NB4 (cell line): ENCODE measurements at regions not wholly inside any gene's neighbourhood (a gene's known extent, or its start where the extent isn't known, plus 50 kb on each side); places are given as distances from the start of the nearest gene placed in this dataset.

Experiments
- DNase-seq: peaks from one replicate; pipeline ENCODE4 v3.0.0; 2010; ENCODE audit warnings: low read depth
- H3K4me3 ChIP-seq: one replicate; pipeline ENCODE4 v1.5.1; 2011; ENCODE audit warnings: mild to moderate bottlenecking, low read depth, low read length, moderate library complexity
- MYC ChIP-seq: IDR thresholded peaks from 2 replicates; pipeline ENCODE4 v1.6.1; 2011; ENCODE audit warnings: low read depth, low read length
- POLR2A ChIP-seq: IDR thresholded peaks from 2 replicates; pipeline ENCODE4 v1.6.1; 2011; ENCODE audit warnings: mild to moderate bottlenecking; ENCODE audit not compliant: insufficient read length; ENCODE audit errors: extremely low read depth
- TF ChIP-seq, protein P1 (sequence below): IDR thresholded peaks from 2 replicates; pipeline ENCODE4 v1.6.1; 2011; ENCODE audit warnings: low read depth, low read length
- TF ChIP-seq, protein P2 (sequence below): IDR thresholded peaks from one replicate; pipeline ENCODE4 v1.5.1; 2012; ENCODE audit warnings: low read depth, low read length

DNA sequence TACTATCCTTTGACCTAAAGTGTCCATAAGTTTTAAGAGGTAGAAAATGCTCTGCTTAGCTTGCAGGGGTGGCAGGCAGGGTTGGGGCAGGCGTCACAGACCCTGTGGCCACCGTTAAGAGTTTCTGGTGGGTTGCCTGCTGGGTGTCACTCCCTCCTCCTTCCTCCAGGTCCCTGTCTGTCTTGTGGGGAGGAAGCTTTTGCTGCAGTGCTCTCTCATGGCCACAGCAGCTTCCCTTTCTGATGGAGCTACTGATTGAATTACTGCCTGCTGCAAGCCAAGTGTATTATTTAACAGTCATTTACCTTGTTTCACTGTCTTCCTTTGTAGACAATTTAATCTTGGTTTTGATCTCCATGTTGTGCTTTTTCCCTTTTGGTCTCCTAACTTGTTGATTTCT lies 384.6 kb downstream of the IDS start:
- DNase-seq = peak; percentile 4
- no peak overlapping the region for H3K4me3 ChIP-seq
- TF ChIP-seq, protein P1, sequence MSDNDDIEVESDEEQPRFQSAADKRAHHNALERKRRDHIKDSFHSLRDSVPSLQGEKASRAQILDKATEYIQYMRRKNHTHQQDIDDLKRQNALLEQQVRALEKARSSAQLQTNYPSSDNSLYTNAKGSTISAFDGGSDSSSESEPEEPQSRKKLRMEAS = no peak

DNA sequence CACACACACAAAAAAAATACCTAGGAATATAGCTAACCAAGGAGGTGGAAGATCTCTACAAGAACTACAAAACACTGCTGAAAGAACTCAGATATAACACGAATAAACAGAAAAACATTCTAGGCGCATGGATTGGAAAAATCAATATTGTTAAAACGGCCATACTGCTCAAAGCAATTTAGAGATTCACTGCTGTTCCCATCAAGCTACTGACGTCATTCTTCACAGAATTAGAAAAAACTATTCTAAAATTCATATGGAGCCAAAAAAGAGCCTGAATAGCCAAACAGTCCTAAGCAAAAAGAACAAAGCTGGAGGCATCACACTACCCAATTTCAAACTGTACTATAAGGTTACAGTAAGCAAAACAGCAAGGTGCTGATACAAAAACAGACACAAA lies 390.2 kb downstream of the IDS start:
- TF ChIP-seq, protein P2, sequence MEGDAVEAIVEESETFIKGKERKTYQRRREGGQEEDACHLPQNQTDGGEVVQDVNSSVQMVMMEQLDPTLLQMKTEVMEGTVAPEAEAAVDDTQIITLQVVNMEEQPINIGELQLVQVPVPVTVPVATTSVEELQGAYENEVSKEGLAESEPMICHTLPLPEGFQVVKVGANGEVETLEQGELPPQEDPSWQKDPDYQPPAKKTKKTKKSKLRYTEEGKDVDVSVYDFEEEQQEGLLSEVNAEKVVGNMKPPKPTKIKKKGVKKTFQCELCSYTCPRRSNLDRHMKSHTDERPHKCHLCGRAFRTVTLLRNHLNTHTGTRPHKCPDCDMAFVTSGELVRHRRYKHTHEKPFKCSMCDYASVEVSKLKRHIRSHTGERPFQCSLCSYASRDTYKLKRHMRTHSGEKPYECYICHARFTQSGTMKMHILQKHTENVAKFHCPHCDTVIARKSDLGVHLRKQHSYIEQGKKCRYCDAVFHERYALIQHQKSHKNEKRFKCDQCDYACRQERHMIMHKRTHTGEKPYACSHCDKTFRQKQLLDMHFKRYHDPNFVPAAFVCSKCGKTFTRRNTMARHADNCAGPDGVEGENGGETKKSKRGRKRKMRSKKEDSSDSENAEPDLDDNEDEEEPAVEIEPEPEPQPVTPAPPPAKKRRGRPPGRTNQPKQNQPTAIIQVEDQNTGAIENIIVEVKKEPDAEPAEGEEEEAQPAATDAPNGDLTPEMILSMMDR = no peak
- TF ChIP-seq, protein P1 = no peak
- TF ChIP-seq MYC (no peak), POLR2A (no peak)
- no peak overlapping the region for H3K4me3 ChIP-seq
- DNase-seq = no peak

DNA sequence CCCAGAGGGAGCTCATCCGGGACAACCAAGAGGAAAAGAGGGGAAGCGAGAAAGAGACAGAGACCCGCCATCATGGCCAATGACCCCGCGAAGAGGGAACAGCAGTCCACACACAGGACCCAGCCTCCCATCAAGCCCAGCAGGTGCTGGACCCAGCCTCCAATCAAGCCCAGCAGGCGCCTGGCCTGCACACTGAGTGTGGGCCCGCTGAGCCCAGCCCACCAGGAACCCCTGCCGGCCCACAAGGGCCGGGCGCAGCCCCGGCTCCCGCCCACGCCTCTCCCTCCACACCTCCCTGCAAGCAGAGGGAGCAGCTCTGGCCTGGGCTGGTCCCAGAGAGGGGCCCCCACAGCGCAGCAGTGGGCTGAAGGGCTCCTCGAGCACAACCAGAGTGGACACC lies 391.1 kb downstream of the IDS start:
- H3K4me3 ChIP-seq = no peak overlapping the region
- DNase-seq = no peak
- TF ChIP-seq, protein P1 = no peak
- TF ChIP-seq MYC (no peak), POLR2A (no peak)
- TF ChIP-seq, protein P2 = no peak

DNA sequence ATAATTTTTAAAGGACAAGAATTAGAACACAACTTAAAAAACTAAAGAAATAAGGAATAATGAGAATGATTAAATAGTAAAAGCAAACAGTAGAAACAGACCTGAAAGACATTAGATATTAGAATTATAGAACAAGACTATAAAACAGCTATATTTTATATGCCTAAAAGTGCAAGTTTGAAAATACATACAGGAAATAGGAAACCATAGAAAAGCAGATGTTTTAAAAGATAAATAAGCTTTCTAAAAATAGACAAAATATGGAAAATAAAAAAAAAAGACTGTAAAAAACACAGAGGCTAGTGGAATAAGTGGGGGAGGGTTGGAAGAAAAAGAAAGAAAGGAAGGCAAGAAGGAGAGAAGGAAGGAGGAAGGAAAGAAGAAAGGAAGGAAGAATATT lies 407.3 kb downstream of the IDS start:
- no peak for DNase-seq
- TF ChIP-seq, protein P1 = no peak
- TF ChIP-seq POLR2A (no peak), MYC (no peak)
- TF ChIP-seq, protein P2 = no peak
- H3K4me3 ChIP-seq = no peak overlapping the region

DNA sequence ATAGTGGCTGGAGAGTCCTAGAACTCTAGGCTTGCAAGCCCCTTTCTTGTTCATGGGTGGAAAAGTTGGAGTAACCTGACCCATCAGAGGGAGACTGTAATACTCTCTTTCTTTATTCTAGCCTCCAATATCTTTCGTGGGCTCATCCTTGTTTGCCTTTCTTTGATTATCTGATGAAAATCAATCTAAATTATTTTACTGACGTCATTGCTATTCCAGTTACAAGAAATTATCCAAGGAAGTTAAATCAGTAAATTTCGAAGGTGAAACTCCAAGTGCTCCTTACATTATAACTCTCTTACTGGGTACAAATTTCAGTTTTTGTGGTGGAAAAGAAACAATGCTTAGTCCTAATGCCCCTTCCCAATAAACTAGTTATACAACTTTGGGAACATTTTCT lies 412.9 kb downstream of the IDS start:
- DNase-seq = no peak
- TF ChIP-seq, protein P1 = no peak
- TF ChIP-seq, protein P2 = no peak
- TF ChIP-seq POLR2A (no peak), MYC (no peak)
- no peak overlapping the region for H3K4me3 ChIP-seq

DNA sequence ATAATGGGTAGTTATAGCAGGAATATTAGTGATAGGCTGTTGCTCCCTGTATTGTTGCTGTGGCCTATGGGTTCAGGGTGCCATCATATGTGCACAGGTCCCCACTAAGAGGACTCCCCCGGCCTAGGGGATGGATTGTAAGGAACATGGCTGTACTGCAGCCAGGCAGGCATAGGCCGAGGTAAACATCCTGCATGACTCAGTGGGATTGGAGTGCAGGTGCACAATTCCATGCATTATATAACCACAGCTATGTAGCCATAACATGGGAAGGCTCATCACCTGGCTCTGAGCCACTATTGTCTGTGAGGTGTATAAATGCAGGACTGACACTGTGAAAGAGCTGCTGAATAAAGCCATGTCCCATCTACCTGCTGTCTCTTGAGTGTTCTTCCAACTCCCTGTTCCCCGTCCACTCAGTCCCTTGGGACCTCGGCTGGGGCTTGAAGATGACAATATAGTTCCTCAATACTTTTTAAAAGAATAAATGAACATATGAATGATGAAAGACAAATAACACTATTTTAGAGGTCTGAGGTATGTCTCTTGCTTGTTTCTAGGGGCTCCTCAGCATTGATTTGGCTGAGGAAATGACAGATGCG lies 425.2 kb downstream of the IDS start:
- no peak for DNase-seq
- H3K4me3 ChIP-seq = no peak overlapping the region
- TF ChIP-seq, protein P1 = no peak
- TF ChIP-seq, protein P2 = no peak
- no peak for TF ChIP-seq POLR2A
